ENCODE measurements at regions not wholly inside any gene's neighbourhood (a gene's known extent, or its start where the extent isn't known, plus 50 kb on each side); places are given as distances from the start of the nearest gene placed in this dataset.

GRCh38 chr18:44324361-44324760, 356.3 kb upstream of the SETBP1 start:
- Histone ChIP-seq H3K9ac (ENCODE audit: low read length) (no peak overlapping the region), H3K79me2 (ENCODE audit: insufficient read depth, low read length) (no peaks in the 10 kb centered on the region), H3K4me2 (ENCODE audit: low read length) (no peak overlapping the region), H2AFZ (ENCODE audit: low read depth, low read length) (no peak overlapping the region), H3K27me3 (ENCODE audit: insufficient read depth, low read length) (no peaks in the 10 kb centered on the region), H3K4me1 (ENCODE audit: insufficient read depth, low read length) (no peaks in the 10 kb centered on the region), H4K20me1 (ENCODE audit: insufficient read depth, low read length) (no peaks in the 10 kb centered on the region), H3K36me3 (ENCODE audit: insufficient read depth, low read length) (no peaks in the 10 kb centered on the region), H3K4me3 (ENCODE audit: insufficient read depth, low read depth, low read length) (no peak overlapping the region), H3K9me3 (ENCODE audit: insufficient read depth, low read depth, low read length) (no peaks in the 10 kb centered on the region), H3K27ac (ENCODE audit: low read depth, low read length) (no peak overlapping the region)
- H3K9me3 Mint-ChIP-seq (ENCODE audit: unreplicated experiment) = peaks cover 3% of the 10 kb centered on the region
- DNase-seq (ENCODE audit: low read depth) (no peak), FAIRE-seq (no peak)
- no peaks in the 10 kb centered on the region for H3K4me1 Mint-ChIP-seq (ENCODE audit: low read depth, unreplicated experiment)
- H3K4me3 Mint-ChIP-seq (ENCODE audit: unreplicated experiment) = no peak overlapping the region
- H3K36me3 Mint-ChIP-seq (ENCODE audit: low read depth, unreplicated experiment) = no peaks in the 10 kb centered on the region
- no peak for TF ChIP-seq EZH2 (IDR thresholded peaks at IDR 0.05; ENCODE audit: insufficient read depth, low read length)
- TF ChIP-seq CTCF (IDR thresholded peaks at IDR 0.05; ENCODE audit: insufficient read depth, low read depth, low read length) = no peak
- no peak overlapping the region for H3K27ac Mint-ChIP-seq (ENCODE audit: unreplicated experiment)
- H3K27me3 Mint-ChIP-seq (ENCODE audit: low read depth, unreplicated experiment) = no peaks in the 10 kb centered on the region

GRCh38 chr18:44325903-44326635, 354.6 kb upstream of the SETBP1 start:
- Histone ChIP-seq H3K27me3 (ENCODE audit: insufficient read depth, low read length) (no peaks in the 10 kb centered on the region), H3K4me1 (ENCODE audit: insufficient read depth, low read length) (no peaks in the 10 kb centered on the region), H3K36me3 (ENCODE audit: insufficient read depth, low read length) (no peaks in the 10 kb centered on the region), H3K9ac (ENCODE audit: low read length) (no peak overlapping the region), H3K27ac (ENCODE audit: low read depth, low read length) (no peak overlapping the region), H4K20me1 (ENCODE audit: insufficient read depth, low read length) (no peaks in the 10 kb centered on the region), H3K4me3 (ENCODE audit: insufficient read depth, low read depth, low read length) (no peak overlapping the region), H3K4me2 (ENCODE audit: low read length) (no peak overlapping the region), H3K79me2 (ENCODE audit: insufficient read depth, low read length) (no peaks in the 10 kb centered on the region), H2AFZ (ENCODE audit: low read depth, low read length) (no peak overlapping the region), H3K9me3 (ENCODE audit: insufficient read depth, low read depth, low read length) (no peaks in the 10 kb centered on the region)
- no peak overlapping the region for H3K4me3 Mint-ChIP-seq (ENCODE audit: unreplicated experiment)
- TF ChIP-seq CTCF (IDR thresholded peaks at IDR 0.05; ENCODE audit: insufficient read depth, low read depth, low read length) (peak; percentile 78), EZH2 (IDR thresholded peaks at IDR 0.05; ENCODE audit: insufficient read depth, low read length) (no peak)
- peak; percentile 50 for DNase-seq (ENCODE audit: low read depth)
- no peaks in the 10 kb centered on the region for H3K27me3 Mint-ChIP-seq (ENCODE audit: low read depth, unreplicated experiment)
- no peaks in the 10 kb centered on the region for H3K4me1 Mint-ChIP-seq (ENCODE audit: low read depth, unreplicated experiment)
- H3K9me3 Mint-ChIP-seq (ENCODE audit: unreplicated experiment) = peaks cover 3% of the 10 kb centered on the region
- H3K27ac Mint-ChIP-seq (ENCODE audit: unreplicated experiment) = no peak overlapping the region
- FAIRE-seq = peak; percentile 39
- H3K36me3 Mint-ChIP-seq (ENCODE audit: low read depth, unreplicated experiment) = no peaks in the 10 kb centered on the region
